NCI-H524 treated with DMSO at 0.1 percent for 48 hours (cell line): ENCODE measurements at regions not wholly inside any gene's neighbourhood (a gene's known extent, or its start where the extent isn't known, plus 50 kb on each side); places are given as distances from the start of the nearest gene placed in this dataset.

Experiments
- DNase-seq: peaks from one replicate; lab custom pipeline; 2025; lab: John Stamatoyannopoulos, UW

GRCh38 chr22:46090631-46091201 lies 59.6 kb upstream of the PPARA start:
- no peak for DNase-seq

- no peak for DNase-seq
Observed at GRCh38 chr22:46091277-46091977, 58.9 kb upstream of the PPARA start.

- DNase-seq = no peak
Observed at GRCh38 chr22:46092011-46092410, 58.3 kb upstream of the PPARA start.

GRCh38 chr22:46092670-46093410 lies 57.5 kb upstream of the PPARA start:
- DNase-seq = no peak

GRCh38 chr22:46093796-46094195 lies 56.5 kb upstream of the PPARA start:
- DNase-seq = no peak

- DNase-seq = no peak
Observed at GRCh38 chr22:46094676-46095075, 55.6 kb upstream of the PPARA start.

GRCh38 chr22:46096051-46096450 lies 54.3 kb upstream of the PPARA start:
- no peak for DNase-seq

GRCh38 chr22:46096706-46097230 lies 53.6 kb upstream of the PPARA start:
- no peak for DNase-seq

- DNase-seq = no peak
Observed at GRCh38 chr22:46097268-46097900, 52.9 kb upstream of the PPARA start.

- DNase-seq = no peak
Observed at GRCh38 chr22:46098525-46099475, 51.5 kb upstream of the PPARA start.

GRCh38 chr22:46099740-46100139 lies 50.6 kb upstream of the PPARA start:
- DNase-seq = no peak

- no peak for DNase-seq
Observed at GRCh38 chr22:46100401-46101105, 49.8 kb upstream of the PPARA start.
